Stimulated activated CD4-positive, alpha-beta T cell treated with anti-CD3 and anti-CD28 coated beads, Interleukin-15, amount 100 ng/mL, for 48 hours (primary cell): ENCODE measurements at regions not wholly inside any gene's neighbourhood (a gene's known extent, or its start where the extent isn't known, plus 50 kb on each side); places are given as distances from the start of the nearest gene placed in this dataset.
"Not testable (repeated sequence)": the region's sequence is repeated elsewhere in the genome, so short reads cannot be mapped to it uniquely, and the experiment has no call there.

Experiments used
- DNase-seq, 2 donors: peaks; one replicate each; pipeline ENCODE4 v3.0.0-alpha.2; 2020; ENCODE audit warnings: low read depth in 2 of 2

DNA sequence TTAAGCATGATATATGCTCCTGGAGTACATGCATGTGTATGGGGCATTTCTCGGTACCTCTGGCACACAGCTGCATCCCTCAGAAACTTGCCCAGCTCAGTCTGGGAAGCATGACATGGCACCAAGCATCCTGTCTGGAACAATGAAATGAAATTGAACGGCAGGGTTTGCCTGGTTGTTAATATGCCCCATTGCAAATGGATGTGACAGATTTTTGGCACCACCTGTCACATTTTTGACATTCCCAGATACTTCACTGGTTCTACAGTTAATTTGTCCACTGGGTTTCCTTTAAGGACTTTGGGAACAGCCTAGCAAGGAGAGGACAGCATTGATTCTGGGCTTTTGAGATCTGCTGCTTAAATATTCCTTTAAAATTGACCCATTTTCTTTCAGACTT, 305.8 kb downstream of the TSN start:
- no peak for DNase-seq

DNA sequence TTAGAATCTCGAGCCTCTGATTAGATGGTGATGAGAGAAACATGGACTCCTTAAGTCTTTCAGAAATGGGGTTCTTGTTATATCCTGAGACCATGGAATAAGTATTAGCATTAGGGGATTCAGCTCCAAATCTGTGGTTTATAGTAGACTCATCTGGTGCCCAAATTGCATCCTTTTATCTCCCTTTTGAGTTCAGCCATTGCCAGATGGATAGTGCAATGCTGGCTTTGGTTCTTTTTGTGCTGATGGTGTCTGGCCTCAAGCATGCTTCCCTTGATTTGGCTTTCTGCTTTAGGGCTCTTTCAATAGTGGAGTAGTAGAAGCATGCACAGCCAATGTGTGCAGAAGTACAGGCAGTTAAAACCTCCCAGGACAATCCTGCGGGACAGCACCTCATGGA, 306.4 kb downstream of the TSN start:
- no peak for DNase-seq

DNA sequence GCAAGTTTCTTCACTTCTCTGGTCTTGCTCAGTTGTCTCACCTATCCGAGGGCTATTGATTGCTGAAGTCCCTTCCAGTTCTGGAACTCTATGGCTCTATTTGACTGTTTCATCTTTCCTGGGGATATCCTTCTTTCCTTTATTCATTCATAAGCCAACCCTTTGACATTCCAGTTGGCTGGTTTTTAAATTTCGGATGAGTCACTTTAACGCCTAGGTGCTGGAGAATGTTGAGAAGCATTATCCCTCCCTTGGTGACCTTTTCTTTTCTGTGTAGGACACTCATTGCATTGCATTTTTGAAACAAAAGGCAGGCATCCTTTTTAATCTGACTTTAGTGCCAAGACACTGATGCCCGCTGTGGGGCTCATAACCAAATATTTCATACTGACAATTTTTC, 307.1 kb downstream of the TSN start:
- DNase-seq = no peak

DNA sequence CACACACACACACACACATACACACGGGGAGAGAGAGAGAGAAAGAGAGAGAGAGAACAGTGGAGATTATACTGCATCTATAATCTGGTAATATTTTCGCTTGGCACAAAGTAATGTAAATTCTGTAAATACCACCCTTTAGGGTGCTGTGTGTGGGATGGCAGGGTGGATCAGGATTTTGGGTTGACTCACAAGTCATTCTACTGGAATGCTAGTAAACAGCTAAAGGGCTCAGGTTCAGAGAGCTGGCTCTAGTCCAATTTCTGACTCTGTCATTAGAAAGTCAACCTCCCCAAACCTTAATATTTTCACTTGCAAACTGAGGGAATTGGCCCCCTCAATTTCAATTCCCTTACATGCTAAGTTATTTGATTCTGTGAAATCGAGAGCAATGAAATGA, 308.3 kb downstream of the TSN start:
- no peak for DNase-seq

DNA sequence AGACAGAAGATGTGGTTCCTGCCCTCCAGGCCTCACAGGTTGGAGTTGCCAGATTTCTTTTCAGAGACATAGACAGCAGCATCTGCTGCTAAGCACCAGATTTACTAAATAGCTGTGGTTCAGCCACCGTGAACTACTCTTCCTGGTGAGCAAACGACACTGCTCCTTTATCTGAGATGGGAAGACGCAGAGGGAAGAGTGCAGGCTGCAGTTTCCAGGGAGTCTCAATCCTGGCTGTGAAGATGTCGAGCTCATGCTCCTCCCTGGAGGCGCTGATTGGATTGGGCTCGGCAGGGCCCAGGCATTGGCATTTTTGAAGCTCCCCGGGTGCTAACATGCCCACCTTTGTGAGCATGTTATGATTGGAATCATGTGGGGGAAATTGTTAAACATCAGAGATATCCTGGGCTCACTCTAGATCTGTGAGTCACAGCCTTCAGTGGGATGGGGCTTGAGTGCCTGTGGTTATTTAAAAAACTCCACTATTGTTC, 314.8 kb downstream of the TSN start:
- no peak for DNase-seq

DNA sequence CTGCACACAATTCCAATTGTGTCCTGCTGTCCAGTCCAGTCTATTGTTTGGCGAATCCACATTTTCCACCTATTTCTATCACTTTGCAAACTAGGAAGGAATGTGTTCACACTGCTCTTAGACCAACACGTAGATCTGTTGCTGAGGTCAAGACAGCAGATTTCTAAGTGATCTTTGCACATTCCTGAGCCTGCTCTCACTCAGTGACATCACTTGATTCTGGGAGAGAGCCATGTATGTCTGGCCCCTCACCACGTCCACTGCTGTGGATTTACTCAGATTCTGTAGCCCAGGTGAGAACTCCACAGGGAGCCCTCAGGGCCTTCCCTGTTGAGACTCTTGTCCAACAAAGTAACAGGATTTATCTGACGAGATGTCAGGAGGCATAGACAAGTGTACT, 317.2 kb downstream of the TSN start:
- DNase-seq = no peak

DNA sequence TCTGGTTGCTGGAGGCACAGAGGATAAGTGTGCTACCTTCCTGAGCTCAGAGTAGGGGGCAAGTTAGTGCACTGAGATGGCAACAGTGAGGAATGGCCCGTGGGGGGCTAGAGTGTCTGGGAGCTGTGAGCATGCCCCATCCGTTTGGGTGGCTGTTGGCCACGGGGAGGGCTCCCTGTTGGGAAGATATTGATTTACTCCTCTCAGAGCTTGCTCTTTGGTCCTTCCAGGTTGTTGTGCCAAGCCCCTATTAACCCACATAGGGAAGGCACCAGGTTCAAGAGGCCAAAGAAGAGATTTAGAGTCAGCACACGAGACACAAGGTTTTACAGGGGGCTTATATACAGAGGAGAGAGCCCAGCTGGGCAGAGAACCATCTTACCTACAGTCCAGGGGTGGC, 318.8 kb downstream of the TSN start:
- no peak for DNase-seq

DNA sequence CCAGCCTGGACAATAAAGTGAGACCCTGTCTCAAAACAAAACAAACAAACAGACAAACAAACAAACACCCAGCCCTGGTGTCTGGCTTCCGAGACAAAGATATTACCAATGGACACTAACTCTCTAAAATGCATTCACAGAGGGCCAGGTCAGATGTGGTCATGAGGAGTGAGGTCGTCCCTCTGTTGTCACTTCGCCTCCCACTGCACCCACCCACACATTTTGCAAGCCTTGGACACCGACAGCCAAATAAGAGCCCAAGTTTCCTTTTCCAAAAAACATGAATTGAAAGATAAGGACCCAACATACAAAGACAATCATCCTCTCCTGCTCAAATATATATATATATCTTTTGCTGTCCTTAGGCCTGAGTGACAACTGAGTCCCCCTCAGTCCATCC, 319.9 kb downstream of the TSN start:
- no peak for DNase-seq

DNA sequence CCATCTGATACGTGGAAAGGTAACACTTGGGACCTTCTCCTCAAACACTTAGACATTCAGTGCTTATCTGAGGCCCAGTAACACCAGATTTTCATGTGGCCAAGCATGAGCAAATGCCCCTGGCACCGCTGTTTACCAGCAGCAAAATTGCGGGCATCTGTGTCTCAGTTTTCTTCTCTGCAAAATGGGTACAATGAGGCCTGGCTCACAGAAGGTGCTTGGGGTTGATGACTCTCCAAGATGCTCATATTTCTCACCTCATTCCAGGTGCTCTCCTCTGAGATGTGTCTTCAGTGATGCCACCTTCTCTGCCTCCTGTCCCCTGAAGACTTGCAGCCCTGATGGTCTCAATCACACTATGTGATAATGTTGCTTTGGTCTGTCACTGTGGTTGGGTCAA, 321.7 kb downstream of the TSN start:
- no peak for DNase-seq

DNA sequence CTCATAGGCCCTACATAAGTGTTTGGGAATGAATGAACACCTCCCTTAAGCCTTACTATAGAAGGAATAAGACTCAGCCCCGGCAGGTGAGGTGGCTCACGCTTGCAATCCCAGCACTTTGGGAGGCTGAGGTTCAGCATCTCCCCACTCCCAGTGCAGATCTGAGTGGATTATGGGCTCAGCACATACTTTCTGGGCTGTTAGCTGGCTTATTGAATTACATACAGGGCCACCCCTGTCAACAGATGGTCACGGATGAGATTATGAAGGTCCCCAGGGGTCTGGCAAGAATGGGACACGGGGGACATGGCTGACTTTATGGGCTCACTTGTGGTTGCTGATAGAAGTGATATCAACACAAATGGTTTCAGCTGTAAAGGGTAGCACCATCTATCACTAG, 322.3 kb downstream of the TSN start:
- DNase-seq = no peak

DNA sequence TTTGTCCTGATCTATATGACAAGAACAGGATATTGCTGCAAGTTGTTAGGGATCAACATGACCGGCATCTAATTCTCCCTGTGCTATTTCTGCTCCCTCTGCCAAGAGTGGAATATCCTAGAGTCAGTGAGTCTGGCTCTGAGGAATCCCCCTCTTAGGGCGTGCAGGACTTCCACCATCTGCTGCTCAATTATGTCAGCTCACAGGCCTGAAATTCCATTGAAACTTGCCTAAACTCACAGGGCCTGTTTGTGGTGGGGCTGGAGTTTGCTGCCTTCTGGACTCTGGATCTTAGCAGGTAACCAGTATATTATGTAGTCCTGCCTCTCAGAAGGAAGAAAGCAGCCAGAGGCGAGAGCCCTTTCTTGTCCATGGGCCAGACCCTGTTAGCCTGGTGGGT, 323.0 kb downstream of the TSN start:
- no peak for DNase-seq

DNA sequence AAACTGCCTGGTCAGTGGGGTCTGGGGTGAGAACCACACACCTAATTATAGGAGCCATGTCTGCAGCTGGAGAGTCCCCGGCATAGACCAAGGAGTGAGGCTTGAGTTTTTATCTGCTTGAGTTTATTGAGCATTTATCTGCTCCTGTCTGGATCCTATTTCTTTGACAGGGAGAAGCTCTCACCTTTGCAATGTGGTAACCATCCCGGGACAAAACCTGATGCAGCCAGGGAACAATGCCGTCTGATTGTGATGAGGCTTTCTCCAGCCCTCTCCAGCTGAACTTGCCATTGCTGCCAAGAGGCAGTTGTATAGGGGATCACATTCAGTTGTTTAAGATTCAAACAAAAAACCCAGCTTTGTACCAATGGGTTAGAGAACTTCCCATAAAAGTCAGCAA, 324.4 kb downstream of the TSN start:
- DNase-seq = no peak

DNA sequence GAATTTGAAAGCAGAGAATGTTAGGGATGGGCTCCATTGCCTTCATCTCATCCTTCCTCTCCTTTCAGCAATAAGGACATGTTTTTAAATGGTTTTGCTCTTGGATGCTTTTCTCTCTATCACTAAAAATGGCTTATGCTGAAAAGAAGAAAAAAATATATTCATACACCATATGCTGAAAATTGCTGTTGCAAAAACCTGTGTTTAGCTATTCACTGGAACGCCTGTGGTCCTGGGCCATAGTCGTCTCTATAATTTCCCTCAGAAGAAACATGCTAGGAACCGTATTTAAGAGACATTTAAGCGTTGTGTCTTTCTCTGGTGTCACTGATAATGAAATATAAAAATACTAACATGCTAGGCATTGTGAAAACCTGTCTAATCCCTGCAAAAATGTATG, 324.9 kb downstream of the TSN start:
- no peak for DNase-seq

DNA sequence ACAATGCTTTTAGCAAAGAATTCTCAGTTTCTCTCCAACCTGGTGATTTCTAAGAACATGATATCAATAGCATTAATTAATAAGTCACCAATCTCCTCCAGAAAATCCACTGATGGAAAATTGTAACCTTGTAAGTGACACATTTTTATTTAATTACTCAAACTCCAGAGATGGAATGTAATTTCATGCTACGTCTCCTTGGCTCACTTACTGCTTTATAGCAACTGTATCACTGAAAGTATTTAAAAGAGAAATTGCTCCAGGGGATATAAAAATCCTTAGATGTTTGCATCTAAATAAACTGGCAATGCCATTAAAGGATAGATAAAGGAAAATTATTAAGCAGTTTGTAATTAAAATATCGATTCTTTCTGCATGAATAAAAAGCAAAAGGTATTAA, 325.4 kb downstream of the TSN start:
- no peak for DNase-seq

DNA sequence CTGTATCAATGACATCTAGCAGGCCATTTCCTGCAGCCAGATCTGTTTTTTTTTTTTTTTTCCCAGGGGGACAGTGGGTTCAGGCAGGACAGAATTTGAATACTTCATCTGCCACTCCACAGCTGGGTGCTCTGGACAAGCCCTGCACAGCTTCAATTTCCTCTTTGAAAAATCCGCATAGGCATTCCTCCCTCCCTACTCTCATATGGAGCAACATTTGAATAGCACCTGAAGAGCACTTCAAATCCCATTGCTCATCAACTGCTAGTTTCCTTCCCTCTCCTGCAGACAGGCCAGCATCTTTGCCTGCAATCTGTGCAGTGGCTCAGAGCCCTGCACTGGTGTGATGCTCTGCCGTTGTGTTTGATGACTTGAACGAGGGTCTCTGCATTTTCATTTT, 326.3 kb downstream of the TSN start:
- DNase-seq = no peak

DNA sequence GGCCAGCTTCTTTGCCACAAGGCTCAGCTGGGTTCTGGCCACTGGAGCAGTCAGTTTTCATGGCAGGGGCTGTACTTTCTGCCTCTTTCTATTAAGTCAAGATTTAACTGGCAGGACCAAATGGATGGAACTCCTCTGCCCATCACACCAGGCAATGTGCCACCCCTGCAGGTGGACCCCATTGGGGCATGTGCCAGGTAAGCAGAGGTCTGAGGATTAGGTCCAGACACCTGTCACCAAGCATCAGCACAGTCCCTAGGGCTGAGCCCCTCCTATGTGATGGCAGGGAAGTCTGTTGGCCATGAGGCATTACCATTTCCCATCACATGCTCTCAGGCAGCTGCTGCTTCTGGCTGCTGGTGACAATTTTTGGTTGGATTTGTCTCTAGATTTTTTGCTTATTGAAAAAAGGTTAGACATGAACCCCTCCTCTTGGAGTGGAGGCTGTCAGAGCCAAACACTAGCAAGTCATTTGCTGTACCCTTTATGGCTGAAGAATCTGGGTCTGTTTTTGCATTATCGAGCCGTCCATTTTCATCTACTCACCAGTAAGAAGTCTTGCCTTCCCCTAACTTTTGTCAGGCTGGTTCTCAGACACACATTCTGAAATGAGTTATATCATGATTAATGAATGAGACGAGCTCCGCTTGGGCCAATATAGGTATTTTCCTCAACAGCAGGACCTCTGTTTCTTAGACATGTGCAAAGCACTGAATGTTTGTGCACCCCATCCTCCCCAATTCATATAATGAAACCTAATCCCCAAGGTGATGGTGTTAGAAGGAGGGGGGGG, 328.0 kb downstream of the TSN start:
- no peak for DNase-seq

DNA sequence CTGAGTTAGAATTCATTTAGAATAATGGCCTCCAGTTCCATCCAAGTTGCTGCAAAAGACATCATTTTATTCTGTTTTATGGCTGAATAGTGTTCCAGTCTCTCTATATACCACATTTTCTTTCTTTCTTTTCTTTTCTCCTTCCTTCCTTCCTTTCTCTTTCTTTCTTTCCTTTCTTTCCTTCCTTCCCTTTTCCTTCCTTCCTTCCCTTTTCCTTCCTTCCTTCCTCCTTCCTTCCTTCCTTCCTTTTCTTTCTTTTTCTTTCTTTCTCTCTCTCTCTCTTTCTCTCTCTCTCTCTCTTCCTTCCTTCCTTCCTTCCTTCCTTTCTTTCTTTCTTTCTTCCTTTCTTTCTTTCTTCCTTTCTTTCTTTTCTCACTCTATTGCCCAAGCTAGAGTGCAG, 330.2 kb downstream of the TSN start:
- not testable (repeated sequence) for DNase-seq

DNA sequence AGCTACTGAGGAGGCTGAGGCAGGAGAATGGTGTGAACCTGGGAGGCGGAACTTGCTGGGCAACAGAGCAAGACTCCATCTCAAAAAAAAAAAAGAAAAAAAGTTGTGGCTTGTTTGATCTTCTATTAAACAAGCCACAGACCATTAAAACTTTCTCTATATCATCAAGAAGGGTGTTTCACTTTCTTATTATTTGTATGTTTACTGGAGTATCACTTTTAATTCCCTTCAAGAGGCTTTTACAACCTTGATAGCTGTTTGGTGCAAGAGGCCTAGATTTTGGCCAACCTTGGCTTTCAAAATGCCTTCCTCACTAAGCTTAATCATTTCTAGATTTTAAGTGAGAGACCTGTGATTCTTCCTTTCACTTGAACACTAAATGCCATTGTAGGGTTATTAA, 339.1 kb downstream of the TSN start:
- no peak for DNase-seq

DNA sequence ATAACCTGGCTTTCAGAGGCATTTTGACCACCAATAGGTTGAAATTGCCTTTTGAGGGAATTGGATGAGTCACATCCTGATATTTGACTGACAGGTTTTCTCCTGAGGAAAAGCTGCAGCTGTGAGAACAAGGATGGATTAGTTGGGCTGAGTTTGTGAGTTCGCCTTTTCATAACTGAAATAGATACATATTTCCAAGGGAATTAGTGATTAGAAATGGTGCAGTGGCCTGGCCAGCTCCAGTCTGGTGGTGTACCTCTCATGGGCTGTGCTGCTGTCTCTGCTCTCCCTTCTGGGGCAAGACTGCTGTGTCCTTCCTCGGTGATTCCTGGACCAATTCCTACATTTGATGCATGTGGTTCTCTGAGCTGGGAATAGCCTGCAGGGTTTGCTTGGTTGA, 341.3 kb downstream of the TSN start:
- DNase-seq = no peak

DNA sequence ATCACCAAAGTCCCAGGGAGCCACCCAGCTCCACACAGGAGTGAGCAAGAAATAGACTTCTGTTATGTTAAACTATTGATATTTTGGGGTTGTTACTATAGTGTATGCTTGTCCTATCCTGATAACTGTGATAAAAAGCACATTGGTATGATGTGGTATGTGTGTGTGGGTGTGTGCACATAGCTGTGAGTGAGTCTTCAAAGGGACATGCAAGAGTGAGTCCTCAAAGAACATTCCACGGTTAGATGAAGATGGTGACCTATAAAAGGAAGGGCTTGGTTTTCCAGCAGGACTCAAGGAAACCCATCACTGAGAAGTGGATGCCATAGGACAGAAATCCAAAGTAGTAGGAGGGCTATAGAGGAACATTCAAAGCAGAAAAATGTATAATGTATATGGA, 342.9 kb downstream of the TSN start:
- DNase-seq = no peak

DNA sequence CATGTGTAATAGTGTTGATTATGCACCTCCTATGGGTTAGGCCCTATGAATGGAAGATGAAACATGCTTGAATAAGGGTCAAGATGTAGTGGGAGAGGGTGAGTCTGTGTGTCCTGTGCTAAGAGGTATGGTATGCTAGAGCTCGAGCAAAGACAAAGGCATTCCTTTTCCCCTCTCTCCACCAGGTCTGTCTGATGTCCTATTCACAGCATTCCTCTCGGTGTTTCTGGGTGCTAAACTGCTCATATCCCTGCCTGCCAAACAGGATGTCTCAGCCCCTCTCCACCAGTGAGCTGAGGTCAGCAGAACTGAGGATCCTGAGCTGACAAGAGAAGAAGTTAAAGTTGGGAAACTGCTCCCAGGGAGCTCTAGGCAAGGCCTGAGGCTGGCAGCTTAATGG, 344.9 kb downstream of the TSN start:
- no peak for DNase-seq

DNA sequence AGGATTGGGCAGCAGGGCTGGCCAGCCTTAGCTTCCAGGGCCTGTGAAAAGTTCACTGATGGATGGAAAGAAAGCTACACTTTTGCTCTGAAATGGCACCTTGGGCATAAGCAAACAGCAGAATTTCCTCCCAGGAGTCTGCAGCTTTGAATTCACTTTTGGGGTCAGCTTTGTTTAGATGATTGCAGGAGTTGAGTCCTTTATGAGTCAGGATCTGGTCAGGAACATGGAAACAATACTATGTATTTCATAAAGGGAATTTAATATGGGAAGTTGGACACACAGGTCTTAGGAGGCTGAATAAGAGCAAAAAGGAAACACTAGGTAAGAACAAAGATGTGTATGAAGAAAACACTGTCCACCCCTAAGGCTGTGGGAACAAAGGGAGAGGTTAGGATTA, 345.3 kb downstream of the TSN start:
- no peak for DNase-seq

DNA sequence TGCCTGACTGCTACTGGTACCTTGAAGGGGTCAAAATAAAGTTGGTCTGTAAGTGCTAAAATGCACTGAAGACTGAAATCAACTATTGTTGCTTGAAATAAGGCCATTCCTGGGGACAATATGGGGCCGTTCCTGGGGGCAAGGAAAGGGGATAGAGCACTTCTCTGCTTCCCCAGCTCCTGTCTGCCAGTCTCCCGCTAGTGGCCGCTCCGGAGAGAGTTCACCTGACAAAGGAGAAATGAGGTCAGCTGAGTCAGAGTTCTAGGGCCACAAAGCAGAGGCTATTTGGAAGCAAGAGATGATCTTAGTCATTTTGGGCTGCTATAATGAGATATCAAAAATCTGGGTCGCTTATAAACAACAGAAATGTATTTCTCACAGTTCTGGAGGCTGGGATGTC, 345.9 kb downstream of the TSN start:
- no peak for DNase-seq

DNA sequence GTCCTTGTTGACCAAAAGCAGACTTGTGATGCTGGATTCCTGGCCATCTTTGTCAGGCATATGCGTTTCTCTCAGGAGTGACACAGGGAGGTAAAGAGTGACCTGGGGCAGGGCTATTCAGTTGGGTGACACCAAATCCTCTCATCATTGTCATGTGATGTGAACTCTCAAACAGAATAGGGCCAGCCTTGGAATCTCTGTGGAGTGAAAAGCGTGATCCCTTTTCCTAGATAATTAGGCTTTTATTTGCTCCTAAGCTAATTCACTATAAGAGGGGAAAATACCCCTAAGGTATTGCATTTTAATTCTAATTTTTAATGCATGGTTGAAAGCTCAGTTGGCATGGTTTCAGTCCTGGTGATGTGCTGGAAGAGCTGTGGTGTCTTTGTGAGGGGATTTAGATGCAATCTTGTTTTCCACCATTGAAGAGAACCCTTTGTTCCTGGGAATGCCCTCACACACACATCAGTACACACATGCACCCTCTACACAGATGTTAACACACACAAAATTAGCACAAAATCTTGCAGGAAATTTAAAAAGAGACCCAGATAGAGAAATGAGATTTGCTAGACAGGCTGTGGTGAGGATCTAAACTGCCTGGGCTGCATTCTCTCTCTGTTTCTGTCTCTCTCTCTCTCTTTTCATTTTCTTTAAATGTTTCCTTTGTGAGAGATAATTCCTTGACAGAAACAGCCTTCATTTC, 349.9 kb downstream of the TSN start:
- DNase-seq = no peak
